Endothelial cell (in vitro differentiated cells): ENCODE measurements at regions not wholly inside any gene's neighbourhood (a gene's known extent, or its start where the extent isn't known, plus 50 kb on each side); places are given as distances from the start of the nearest gene placed in this dataset.

Source experiments
- DNase-seq: peaks from one replicate; pipeline ENCODE4 v3.0.0; 2021; ENCODE audit warnings: low spot score
- H3K27ac Mint-ChIP-seq: one replicate; pipeline ENCODE4 v1.8.0; 2021; ENCODE audit warnings: mixed read lengths, inconsistent platforms; ENCODE audit not compliant: unreplicated experiment
- H3K27me3 Mint-ChIP-seq: one replicate; pipeline ENCODE4 v1.8.0; 2021; ENCODE audit warnings: mild to moderate bottlenecking, moderate library complexity, mixed read lengths, inconsistent platforms; ENCODE audit not compliant: unreplicated experiment
- H3K36me3 Mint-ChIP-seq: one replicate; pipeline ENCODE4 v1.8.0; 2021; ENCODE audit warnings: mild to moderate bottlenecking, low read depth, mixed read lengths, inconsistent platforms; ENCODE audit not compliant: unreplicated experiment
- H3K4me1 Mint-ChIP-seq: one replicate; pipeline ENCODE4 v1.8.0; 2021; ENCODE audit warnings: mild to moderate bottlenecking, mixed read lengths, inconsistent platforms; ENCODE audit not compliant: unreplicated experiment
- H3K4me3 Mint-ChIP-seq: one replicate; pipeline ENCODE4 v1.8.0; 2021; ENCODE audit warnings: mild to moderate bottlenecking, mixed read lengths, inconsistent platforms; ENCODE audit not compliant: unreplicated experiment
- H3K9me3 Mint-ChIP-seq: one replicate; pipeline ENCODE4 v1.8.0; 2021; ENCODE audit warnings: mixed read lengths, inconsistent platforms; ENCODE audit not compliant: unreplicated experiment
- TF ChIP-seq, protein P1 (sequence below): fragments of 200-600 bp; sonication (generic); IDR thresholded peaks from one replicate; pipeline ENCODE4 v1.5.0; 2021; ENCODE audit warnings: antibody characterized with exemption; ENCODE audit not compliant: unreplicated experiment

DNA sequence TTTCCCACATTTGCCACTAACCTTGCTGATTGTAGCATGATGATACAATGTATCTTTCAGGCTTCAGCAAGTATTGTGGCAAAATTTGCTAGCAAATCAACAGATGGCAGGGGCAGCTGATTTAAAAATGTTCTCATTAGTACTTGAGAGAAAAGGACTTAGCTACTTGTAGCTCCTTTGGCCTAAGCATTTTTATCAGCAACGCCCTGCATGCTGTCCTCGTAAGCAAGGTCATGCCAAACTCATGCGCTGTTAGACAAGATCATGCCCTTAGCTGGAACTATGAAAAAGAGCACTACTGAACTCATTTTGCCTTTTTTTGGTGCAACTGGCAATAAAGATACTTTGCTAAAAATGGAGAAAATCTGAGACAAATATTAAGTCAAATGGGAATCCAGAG lies 197.1 kb downstream of the ICE1 start:
- Mint-ChIP-seq H3K27me3 (peaks cover under 1% of the 10 kb centered on the region), H3K36me3 (no peaks in the 10 kb centered on the region), H3K27ac (no peak overlapping the region), H3K4me3 (no peak overlapping the region), H3K4me1 (peaks cover 4% of the 10 kb centered on the region), H3K9me3 (peaks cover 15% of the 10 kb centered on the region)
- DNase-seq = no peak
- TF ChIP-seq, protein P1, sequence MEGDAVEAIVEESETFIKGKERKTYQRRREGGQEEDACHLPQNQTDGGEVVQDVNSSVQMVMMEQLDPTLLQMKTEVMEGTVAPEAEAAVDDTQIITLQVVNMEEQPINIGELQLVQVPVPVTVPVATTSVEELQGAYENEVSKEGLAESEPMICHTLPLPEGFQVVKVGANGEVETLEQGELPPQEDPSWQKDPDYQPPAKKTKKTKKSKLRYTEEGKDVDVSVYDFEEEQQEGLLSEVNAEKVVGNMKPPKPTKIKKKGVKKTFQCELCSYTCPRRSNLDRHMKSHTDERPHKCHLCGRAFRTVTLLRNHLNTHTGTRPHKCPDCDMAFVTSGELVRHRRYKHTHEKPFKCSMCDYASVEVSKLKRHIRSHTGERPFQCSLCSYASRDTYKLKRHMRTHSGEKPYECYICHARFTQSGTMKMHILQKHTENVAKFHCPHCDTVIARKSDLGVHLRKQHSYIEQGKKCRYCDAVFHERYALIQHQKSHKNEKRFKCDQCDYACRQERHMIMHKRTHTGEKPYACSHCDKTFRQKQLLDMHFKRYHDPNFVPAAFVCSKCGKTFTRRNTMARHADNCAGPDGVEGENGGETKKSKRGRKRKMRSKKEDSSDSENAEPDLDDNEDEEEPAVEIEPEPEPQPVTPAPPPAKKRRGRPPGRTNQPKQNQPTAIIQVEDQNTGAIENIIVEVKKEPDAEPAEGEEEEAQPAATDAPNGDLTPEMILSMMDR = no peak

DNA sequence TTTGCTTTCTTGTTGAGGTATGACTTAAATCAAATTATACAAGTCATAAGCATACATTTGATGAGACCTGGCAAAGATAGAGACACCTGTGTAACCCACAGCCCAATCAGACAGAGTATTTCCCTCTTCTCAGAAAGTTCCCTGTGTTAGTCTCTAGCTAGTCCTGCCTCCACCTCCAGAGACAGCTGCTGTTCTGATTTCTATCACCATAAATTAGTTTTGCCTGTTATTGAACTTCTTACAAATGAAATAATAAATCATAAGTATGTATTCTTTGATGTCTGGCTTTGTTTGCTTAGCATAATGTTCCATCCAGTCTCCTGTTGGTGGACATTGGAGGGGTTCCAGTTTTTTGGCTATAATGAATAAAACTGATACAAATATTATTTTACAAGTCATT lies 194.5 kb downstream of the ICE1 start:
- H3K36me3 Mint-ChIP-seq = no peaks in the 10 kb centered on the region
- H3K9me3 Mint-ChIP-seq = peaks cover 2% of the 10 kb centered on the region
- DNase-seq = no peak
- no peak overlapping the region for H3K4me3 Mint-ChIP-seq
- H3K27me3 Mint-ChIP-seq = no peaks in the 10 kb centered on the region
- no peak overlapping the region for H3K27ac Mint-ChIP-seq
- TF ChIP-seq, protein P1 = no peak
- H3K4me1 Mint-ChIP-seq = peaks cover 4% of the 10 kb centered on the region

DNA sequence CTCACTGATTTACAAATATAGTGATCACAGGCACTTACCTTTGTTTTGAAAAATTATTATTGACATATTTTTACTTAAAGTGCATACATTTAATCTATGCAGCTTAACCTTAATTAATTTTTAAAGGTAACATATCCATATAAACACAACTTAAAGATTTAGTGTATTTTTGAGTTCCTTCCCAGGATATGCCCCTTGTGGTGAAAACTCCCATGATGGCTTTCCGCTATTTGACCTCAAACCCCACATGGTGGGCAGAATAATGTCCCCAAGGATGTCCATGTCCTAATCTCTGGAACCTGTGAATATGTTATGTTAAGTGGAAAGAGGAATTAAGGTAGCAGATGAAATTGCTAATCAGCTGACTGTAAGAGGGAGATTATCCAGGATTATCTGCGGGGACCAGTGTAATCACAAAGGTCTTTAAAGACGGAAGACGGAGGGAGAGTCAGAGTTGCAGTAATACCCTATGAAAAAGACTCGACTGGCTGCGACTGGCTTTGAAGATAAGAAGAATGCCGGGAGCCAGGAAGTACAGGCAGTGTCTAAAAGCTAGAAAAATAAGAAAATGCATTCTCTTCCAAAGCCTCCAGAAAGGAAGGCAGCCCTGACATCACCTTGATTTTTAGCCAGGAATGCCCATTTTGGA lies 193.9 kb downstream of the ICE1 start:
- Mint-ChIP-seq H3K36me3 (no peaks in the 10 kb centered on the region), H3K27ac (no peak overlapping the region), H3K27me3 (no peaks in the 10 kb centered on the region), H3K4me1 (peaks cover 4% of the 10 kb centered on the region), H3K4me3 (no peak overlapping the region), H3K9me3 (no peaks in the 10 kb centered on the region)
- no peak for DNase-seq
- TF ChIP-seq, protein P1 = peak; percentile 26

DNA sequence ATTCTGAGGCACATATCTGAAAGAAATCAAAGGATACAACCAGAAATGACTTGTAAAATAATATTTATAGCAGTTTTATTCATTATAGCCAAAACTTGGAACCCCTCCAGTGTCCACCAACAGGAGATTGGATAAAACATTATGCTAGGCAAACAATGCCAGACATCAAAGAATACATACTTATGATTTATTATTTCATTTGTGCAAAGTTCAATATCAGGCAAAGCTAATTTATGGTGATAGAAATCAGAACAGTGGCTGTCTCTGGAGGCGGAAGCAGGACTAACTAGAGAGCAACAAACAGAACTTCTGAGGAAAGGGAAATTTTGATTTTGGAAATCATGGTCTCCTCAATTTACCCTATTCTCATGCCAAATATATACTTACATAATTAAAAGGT lies 193.1 kb downstream of the ICE1 start:
- H3K36me3 Mint-ChIP-seq = no peaks in the 10 kb centered on the region
- TF ChIP-seq, protein P1 = no peak
- DNase-seq = no peak
- H3K27me3 Mint-ChIP-seq = no peaks in the 10 kb centered on the region
- H3K4me1 Mint-ChIP-seq = peaks cover 4% of the 10 kb centered on the region
- no peak overlapping the region for H3K4me3 Mint-ChIP-seq
- H3K27ac Mint-ChIP-seq = no peak overlapping the region
- no peaks in the 10 kb centered on the region for H3K9me3 Mint-ChIP-seq

DNA sequence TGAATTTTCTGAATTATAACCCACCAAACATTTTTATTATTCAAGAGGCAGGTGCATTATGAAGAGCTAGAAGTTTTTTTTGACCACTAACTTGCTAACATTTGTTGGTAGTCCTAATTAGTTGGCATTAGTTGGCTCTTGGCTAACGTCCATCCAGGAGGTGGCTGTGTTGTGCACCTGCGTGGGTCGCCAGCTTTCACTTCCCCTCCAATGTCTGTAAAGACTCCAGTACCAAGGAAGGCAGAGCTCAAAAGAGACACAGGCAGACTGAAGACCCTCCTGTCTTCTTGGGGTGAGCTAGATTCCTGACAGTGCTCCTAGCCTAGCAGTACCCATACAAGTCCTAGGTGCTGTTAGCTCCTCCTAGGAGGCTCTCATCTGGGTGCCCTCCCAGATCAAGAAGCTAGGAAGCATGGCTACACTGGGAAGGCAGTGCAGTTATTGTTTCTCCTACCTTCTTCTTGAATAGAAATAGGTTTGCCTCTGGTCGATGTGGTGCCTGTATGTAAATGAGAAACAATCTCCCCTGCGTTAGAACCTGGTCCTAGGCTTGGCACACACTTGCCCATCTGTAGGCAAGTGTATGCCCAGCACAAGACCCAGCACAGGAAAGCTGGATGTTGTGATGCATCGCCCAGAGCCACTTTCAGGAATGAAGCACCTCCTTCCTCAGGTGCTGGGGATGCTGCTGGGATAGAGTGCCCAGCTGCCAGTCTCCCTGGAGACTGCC lies 190.9 kb downstream of the ICE1 start:
- H3K27me3 Mint-ChIP-seq = no peaks in the 10 kb centered on the region
- H3K4me1 Mint-ChIP-seq = peaks cover 4% of the 10 kb centered on the region
- H3K4me3 Mint-ChIP-seq = no peak overlapping the region
- no peaks in the 10 kb centered on the region for H3K36me3 Mint-ChIP-seq
- no peaks in the 10 kb centered on the region for H3K9me3 Mint-ChIP-seq
- TF ChIP-seq, protein P1 = no peak
- no peak for DNase-seq
- H3K27ac Mint-ChIP-seq = no peak overlapping the region
